Glomerular visceral epithelial cell (primary cell): ENCODE measurements at regions not wholly inside any gene's neighbourhood (a gene's known extent, or its start where the extent isn't known, plus 50 kb on each side); places are given as distances from the start of the nearest gene placed in this dataset.

Experiments
- DNase-seq: peaks from one replicate; pipeline ENCODE4 v3.0.0-alpha.2; 2016; ENCODE audit errors: extremely low spot score

DNA sequence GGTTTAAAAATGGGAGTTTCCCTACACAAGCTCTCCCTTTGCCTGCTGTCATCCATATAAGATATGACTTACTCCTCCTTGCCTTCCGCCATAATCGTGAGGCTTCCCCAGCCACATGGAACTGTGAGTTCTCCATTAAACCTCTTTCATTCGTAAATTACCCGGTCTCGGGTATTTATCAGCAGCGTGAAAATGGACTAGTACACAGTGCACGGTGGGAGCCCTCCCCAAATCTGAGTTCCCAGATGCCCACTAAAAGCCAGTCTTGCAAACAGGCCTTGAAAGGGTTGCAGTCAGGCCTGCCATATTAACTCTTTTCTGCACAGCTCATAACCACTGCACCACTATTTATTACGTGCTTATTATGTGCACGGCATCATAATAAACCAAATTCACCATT lies 400.9 kb downstream of the PRDM2 start:
- DNase-seq, result no peak

- DNase-seq, result no peak
Observed at GRCh38 chr1:14102180-14102579, 402.2 kb downstream of the PRDM2 start.

- DNase-seq, result no peak
Observed at GRCh38 chr1:14103878-14104430, 404.0 kb downstream of the PRDM2 start.

DNA sequence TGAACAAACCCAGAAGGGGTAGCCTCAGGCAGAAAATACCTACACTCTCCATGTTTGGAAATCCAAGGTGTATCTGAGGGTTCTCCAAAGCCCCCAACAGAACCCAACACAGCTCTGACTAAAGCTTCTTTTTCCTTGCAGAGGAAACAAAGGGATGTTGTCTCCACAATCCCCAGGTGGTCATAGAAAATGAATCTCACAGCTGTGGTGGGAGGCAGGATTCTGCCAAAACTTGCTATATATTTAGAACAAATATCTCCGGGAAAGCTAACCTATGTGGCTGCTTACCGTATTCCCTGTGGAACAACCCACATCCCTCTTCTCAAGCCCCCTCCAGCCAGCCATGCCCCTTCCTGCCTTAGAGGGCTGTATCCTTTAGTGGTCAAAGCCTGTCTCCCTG lies 406.1 kb downstream of the PRDM2 start:
- no peak for DNase-seq

DNA sequence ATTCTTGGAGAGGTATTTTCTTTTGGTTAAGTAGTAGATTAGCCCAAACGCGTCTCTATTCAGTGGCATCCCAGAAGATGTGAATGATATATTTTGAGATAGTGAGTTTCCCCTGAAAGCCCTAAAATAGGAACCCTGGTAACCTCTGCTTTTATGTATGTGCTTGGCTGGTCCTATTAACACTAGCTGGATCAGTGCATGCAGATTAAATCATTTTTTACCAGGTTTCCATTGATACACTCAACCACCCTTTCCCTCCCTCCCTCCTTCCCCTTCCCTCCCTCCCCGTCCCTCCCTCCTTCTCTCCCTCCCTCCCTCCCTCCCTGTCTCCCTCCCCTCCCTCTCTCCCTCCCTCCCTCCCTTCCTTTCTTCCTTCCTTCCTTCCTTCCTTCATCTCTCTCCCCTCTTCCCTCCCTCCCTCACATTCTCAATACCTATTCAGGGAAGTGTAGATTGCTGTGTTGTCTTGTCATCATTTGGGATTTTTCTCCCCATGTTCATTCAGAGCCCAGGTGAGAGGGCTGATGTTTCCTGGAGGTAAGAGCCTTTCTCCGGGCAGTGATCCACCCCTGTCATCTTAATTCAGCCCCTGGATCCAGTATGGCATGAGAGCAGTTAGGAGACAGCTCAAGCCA lies 406.8 kb downstream of the PRDM2 start:
- DNase-seq, result no peak

- no peak for DNase-seq
Observed at GRCh38 chr1:14108356-14109275, 408.6 kb downstream of the PRDM2 start.

DNA sequence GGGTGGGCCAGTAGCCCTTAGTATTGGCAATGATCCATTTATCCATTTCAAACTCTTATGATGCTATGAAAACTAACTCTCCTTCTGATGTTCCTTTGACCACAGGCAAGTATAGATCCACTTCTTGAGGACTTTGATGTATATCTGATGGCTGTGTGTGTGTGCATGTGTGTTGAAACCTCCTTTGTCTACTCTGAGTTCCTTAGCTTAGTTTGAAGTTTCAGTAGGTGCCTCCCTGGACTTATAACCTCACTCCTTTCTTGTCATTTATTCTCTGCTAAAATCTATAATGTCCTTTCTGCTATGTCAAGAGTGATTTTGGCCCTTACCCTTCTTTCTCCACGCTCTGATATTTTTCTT lies 409.3 kb downstream of the PRDM2 start:
- no peak for DNase-seq

DNA sequence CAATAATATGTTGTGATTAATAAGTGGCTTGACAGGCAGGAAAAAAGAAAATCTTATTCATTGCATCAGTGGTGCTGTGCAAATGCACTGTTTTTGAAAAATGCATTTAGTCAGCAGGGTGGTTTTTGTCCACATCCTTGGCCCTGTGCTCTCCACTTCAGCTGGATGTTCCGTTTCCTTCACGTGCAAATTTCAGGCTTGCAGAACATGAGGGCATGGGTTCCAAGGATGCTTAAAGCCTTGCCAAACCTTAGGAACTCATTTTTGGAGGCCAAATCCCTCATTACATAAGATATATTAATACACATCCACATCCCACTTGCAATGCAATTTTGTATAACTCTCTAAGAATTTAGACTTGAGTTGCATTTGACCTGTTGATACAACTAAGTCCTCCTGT lies 410.1 kb downstream of the PRDM2 start:
- no peak for DNase-seq

DNA sequence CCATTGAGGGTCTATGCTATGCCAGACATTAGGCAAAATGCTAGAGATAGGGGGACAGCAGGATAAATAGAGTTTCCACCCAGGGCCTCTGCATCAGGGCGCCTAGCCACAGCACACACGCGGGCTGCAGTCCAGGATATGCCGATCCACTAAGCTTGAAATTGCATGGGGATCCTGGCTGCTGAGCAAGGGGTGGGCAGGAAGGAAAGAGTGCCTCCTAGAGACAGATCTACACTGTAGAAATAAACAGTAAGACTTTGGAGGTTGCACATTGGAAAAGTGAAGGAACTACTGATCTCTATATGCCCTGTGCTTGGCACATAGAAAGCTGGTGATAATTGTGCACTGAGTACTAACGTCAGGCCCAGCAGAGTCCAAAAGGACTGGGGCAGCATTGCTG lies 411.1 kb downstream of the PRDM2 start:
- no peak for DNase-seq

- no peak for DNase-seq
Observed at GRCh38 chr1:14112613-14113012, 412.6 kb downstream of the PRDM2 start.

- DNase-seq, result no peak
Observed at GRCh38 chr1:14113271-14113670, 413.3 kb downstream of the PRDM2 start.

GRCh38 chr1:14113841-14114567 lies 414.0 kb downstream of the PRDM2 start:
- peak; percentile 17 for DNase-seq

DNA sequence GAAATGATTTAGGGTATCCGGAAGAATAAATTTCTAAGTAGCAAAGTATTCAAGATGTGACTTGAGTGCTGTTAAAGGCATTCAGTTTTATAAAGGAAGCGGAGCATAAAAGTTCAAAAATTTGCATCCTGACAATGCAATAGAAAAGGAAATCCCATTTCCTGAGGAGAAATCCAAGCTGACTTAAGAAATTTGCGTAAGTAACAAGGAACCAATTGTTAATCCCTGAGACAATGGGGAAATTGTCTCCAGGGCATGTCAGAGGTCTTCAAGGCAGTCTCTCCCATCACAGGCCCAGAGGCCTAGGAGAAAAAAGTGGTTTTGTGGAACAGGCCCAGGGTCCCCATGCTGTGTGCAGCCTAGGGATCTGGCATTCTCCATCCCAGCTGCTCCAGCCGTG lies 416.0 kb downstream of the PRDM2 start:
- no peak for DNase-seq

- no peak for DNase-seq
Observed at GRCh38 chr1:14117700-14118099, 417.7 kb downstream of the PRDM2 start.

GRCh38 chr1:14118691-14119485 lies 418.9 kb downstream of the PRDM2 start:
- no peak for DNase-seq

DNA sequence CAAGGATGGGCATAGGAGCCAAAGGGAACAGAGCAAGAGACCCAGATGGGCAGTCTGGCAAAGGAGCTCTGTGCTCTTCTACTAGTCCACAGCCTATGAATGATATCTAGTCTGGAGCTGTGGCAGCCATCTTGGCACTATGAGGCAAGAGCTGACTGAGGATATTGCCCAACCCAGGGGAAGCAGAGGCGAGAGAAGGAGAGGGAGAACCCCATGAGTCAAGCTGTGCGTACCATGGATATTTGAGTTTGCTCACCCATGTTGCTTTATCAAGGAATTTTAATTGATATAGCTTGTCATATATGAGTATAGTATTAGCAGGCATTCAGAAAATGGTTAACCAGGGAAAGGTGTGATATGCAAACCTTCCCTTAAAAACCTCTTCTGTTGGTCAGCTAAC lies 420.9 kb downstream of the PRDM2 start:
- DNase-seq, result no peak

DNA sequence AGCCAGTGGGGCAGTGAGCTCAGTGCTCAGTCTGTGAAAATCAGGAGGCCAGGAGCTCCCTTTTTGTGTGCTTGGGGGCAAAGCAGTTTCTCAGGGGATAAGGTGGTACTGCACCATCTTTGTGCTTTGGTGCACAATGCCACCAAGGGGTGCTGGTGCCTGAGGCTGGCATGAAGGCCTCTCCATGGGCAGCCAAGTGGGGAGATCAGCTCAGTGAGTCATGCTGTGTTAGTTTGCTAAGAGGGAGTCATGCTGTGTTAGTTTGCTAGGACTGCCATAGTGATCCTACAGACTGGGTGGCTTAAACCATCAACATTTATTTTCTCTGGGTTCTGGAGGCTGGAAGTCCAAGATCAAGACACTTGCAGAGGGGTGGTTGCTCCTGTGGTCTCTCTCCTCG lies 428.1 kb downstream of the PRDM2 start:
- DNase-seq, result peak; percentile 33

DNA sequence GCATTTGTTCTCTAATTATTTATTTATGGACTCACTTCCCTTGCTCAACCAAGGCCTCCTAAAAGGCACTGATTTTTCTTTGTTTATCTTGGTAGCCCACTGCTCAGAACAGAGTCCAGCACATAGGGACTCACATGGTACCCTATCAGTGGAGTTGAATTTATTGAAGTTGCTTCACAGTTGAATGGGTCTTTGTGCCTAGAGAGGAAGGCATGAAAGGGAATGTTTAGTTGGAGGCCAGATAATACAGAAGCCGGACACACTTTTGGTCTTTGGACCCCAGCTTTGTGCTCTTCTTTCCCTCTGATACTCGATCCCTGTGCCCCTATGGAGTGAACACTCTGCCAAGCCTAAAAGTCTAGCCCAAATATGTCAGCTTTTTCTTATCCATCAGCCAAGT lies 429.0 kb downstream of the PRDM2 start:
- no peak for DNase-seq

- no peak for DNase-seq
Observed at GRCh38 chr1:14135070-14135469, 435.1 kb downstream of the PRDM2 start.

DNA sequence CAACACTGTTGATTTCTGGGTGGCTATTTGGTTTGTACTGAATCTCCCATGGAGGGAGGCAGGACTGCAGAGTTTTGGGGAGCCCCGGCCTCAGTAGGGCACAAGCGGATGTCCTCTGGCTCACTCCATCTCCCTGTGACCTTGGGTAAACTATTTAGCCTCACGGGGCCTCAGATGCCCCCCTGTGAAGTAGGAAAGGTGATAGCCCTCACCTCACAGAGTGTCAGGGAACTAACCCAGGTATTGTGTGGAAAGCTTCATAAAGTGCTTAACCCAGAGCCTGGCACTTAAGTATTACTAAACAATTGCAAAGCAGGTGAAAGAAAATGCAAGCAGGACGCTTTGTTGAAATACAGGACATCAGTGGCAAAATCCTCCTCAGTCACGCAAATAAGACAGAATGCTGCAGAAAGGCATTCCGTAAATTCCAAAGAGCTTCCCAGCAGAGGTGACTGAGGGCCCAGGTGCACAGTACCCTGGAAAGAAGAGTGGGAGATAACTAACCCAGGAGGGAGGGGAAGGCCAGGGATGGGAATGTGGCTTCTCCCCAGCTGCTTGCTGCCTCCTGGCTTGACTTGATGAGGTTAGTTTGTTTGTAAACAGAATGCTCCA lies 436.3 kb downstream of the PRDM2 start:
- no peak for DNase-seq

DNA sequence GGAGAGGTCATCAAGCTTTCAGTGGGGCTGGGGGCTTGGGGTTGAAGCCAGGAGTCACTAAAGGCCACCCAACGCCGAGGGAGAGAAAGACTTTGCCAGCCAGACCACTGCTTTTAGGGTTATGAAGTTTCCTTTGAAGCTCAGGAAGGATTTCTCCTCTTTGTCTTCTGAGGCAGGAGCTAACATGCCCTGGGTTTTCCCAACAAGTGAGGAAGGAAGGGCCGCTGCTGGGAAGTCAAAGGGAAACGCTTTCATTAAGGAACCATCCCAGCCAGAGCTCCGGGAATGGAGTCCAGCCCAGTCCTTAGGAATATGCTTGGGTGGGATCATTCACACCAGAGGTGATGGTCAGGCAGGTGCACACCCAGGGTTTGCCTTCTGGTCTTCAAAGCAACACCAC lies 436.9 kb downstream of the PRDM2 start:
- DNase-seq, result no peak
